H9 (cell line): ENCODE measurements at regions not wholly inside any gene's neighbourhood (a gene's known extent, or its start where the extent isn't known, plus 50 kb on each side); places are given as distances from the start of the nearest gene placed in this dataset.

Source experiments
- DNase-seq: peaks from one replicate; pipeline ENCODE4 v3.0.0-alpha.2; 2017
- H2AFZ ChIP-seq: one replicate; pipeline ENCODE4 v1.6.1; 2013; ENCODE audit warnings: mild to moderate bottlenecking, low read length, control low read depth, moderate library complexity
- H2AK5ac ChIP-seq: 2 replicates; pipeline ENCODE4 v1.6.1; 2013; ENCODE audit warnings: low read length, control low read depth, mixed read lengths; ENCODE audit not compliant: insufficient read length
- H2BK120ac ChIP-seq: one replicate; pipeline ENCODE4 v1.6.1; 2013; ENCODE audit warnings: low read depth, mild to moderate bottlenecking, low read length, control low read depth, inconsistent platforms; ENCODE audit not compliant: poor library complexity, severe bottlenecking
- H2BK12ac ChIP-seq: 2 replicates; pipeline ENCODE4 v1.6.1; 2013; ENCODE audit warnings: low read length, control low read depth, mixed read lengths, low read depth; ENCODE audit not compliant: insufficient read length
- H2BK15ac ChIP-seq: 2 replicates; pipeline ENCODE4 v1.6.1; 2013; ENCODE audit warnings: low read depth, low read length, control low read depth
- H2BK20ac ChIP-seq: one replicate; pipeline ENCODE4 v1.6.1; 2013; ENCODE audit warnings: low read depth, mild to moderate bottlenecking, low read length, control low read depth, inconsistent platforms; ENCODE audit not compliant: poor library complexity, severe bottlenecking
- H2BK5ac ChIP-seq: 2 replicates; pipeline ENCODE4 v1.6.1; 2013; ENCODE audit warnings: low read length, control low read depth, mixed read lengths; ENCODE audit not compliant: insufficient read length
- H3K14ac ChIP-seq: 2 replicates; pipeline ENCODE4 v1.6.1; 2013; ENCODE audit warnings: low read length, control low read depth; ENCODE audit not compliant: insufficient read depth
- H3K18ac ChIP-seq: 2 replicates; pipeline ENCODE4 v1.6.1; 2013; ENCODE audit warnings: low read depth, mild to moderate bottlenecking, mixed read lengths, low read length, control low read depth; ENCODE audit not compliant: insufficient read length
- H3K23ac ChIP-seq: 2 replicates; pipeline ENCODE4 v1.6.1; 2013; ENCODE audit warnings: low read length, control low read depth, mixed read lengths, low read depth; ENCODE audit not compliant: insufficient read length
- H3K23me2 ChIP-seq: 2 replicates; pipeline ENCODE4 v1.6.1; 2013; ENCODE audit warnings: low read depth, mild to moderate bottlenecking, mixed read lengths, low read length, control low read depth; ENCODE audit not compliant: insufficient read length, poor library complexity, severe bottlenecking
- H3K27ac ChIP-seq: 2 replicates; pipeline ENCODE4 v1.5.1; 2013; ENCODE audit warnings: low read length, control low read depth, mixed read lengths, low read depth; ENCODE audit not compliant: insufficient read length
- H3K27me3 ChIP-seq: 2 replicates; pipeline ENCODE4 v1.6.1; 2013; ENCODE audit warnings: low read length, control low read depth, inconsistent platforms; ENCODE audit not compliant: insufficient read depth
- H3K4ac ChIP-seq: 2 replicates; pipeline ENCODE4 v1.6.1; 2013; ENCODE audit warnings: low read depth, mild to moderate bottlenecking, control low read depth, inconsistent platforms, low read length, moderate library complexity
- H3K4me1 ChIP-seq: 2 replicates; pipeline ENCODE4 v1.6.1; 2013; ENCODE audit warnings: low read length, control low read depth, inconsistent platforms; ENCODE audit not compliant: insufficient read depth
- H3K4me2 ChIP-seq: 2 replicates; pipeline ENCODE4 v1.6.1; 2013; ENCODE audit warnings: low read length, control low read depth, mixed read lengths; ENCODE audit not compliant: insufficient read length, insufficient read depth
- H3K56ac ChIP-seq: 2 replicates; pipeline ENCODE4 v1.6.1; 2013; ENCODE audit warnings: low read depth, mild to moderate bottlenecking, mixed read lengths, low read length, control low read depth; ENCODE audit not compliant: insufficient read length
- H3K79me1 ChIP-seq: 2 replicates; pipeline ENCODE4 v1.6.1; 2013; ENCODE audit warnings: low read depth, mild to moderate bottlenecking, moderate library complexity, low read length, control low read depth, inconsistent platforms; ENCODE audit not compliant: insufficient read depth, poor library complexity, severe bottlenecking
- H3K79me2 ChIP-seq: 2 replicates; pipeline ENCODE4 v1.6.1; 2013; ENCODE audit warnings: low read length, control low read depth, inconsistent platforms; ENCODE audit not compliant: insufficient read depth
- H3K9ac ChIP-seq: 2 replicates; pipeline ENCODE4 v1.6.1; 2013; ENCODE audit warnings: low read length, control low read depth, mixed read lengths; ENCODE audit not compliant: insufficient read length; ENCODE audit errors: extremely low read depth
- H3K9me3 ChIP-seq: one replicate; pipeline ENCODE4 v1.6.1; 2013; ENCODE audit warnings: low read depth, low read length, inconsistent platforms; ENCODE audit not compliant: control insufficient read depth
- H3T11ph ChIP-seq: one replicate; pipeline ENCODE4 v1.6.1; 2013; ENCODE audit warnings: mild to moderate bottlenecking, low read length, control low read depth, inconsistent platforms
- H4K20me1 ChIP-seq: one replicate; pipeline ENCODE4 v1.6.1; 2013; ENCODE audit not compliant: control insufficient read depth, insufficient read length, insufficient read depth
- H4K5ac ChIP-seq: 2 replicates; pipeline ENCODE4 v1.6.1; 2013; ENCODE audit warnings: low read depth, mild to moderate bottlenecking, mixed read lengths, low read length, control low read depth; ENCODE audit not compliant: insufficient read length
- H4K8ac ChIP-seq: replicated peaks from 2 replicates; pipeline ENCODE4 v1.6.1; 2013; ENCODE audit warnings: low read length, control low read depth, mixed read lengths, low read depth; ENCODE audit not compliant: insufficient read length
- H4K91ac ChIP-seq: 2 replicates; pipeline ENCODE4 v1.6.1; 2013; ENCODE audit warnings: low read depth, mild to moderate bottlenecking, moderate library complexity, mixed read lengths, low read length, control low read depth; ENCODE audit not compliant: insufficient read length
- H3K27ac Mint-ChIP-seq, 3 experiments: 2 replicates in 2 of 3; 3 replicates in 1 of 3; pipeline ENCODE4 v1.8.0; 2020 to 2021; ENCODE audit warnings: mixed read lengths in 3 of 3, mild to moderate bottlenecking in 1 of 3, moderate library complexity in 1 of 3
- H3K27me3 Mint-ChIP-seq: 2 replicates; pipeline ENCODE4 v1.8.0; 2021; ENCODE audit warnings: low read depth, mild to moderate bottlenecking, moderate library complexity, mixed read lengths
- H3K36me3 Mint-ChIP-seq, 3 experiments: 2 replicates in 2 of 3; 3 replicates in 1 of 3; pipeline ENCODE4 v1.8.0; 2020 to 2021; ENCODE audit warnings: low read depth in 3 of 3, mixed read lengths in 3 of 3; ENCODE audit not compliant: insufficient read depth in 1 of 3
- H3K4me1 Mint-ChIP-seq, 2 experiments: 2 replicates each; pipeline ENCODE4 v1.8.0; 2020; ENCODE audit warnings: mixed read lengths in 2 of 2
- H3K4me3 Mint-ChIP-seq, 2 experiments: 2 replicates in 1 of 2; 3 replicates in 1 of 2; pipeline ENCODE4 v1.8.0; 2020 to 2021; ENCODE audit warnings: mild to moderate bottlenecking in 2 of 2, mixed read lengths in 2 of 2, moderate library complexity in 1 of 2
- H3K9me3 Mint-ChIP-seq, 2 experiments: 2 replicates in 1 of 2; 3 replicates in 1 of 2; pipeline ENCODE4 v1.8.0; 2020; ENCODE audit warnings: mild to moderate bottlenecking in 2 of 2, mixed read lengths in 2 of 2, moderate library complexity in 1 of 2
- WGBS: extraction: QIAGEN DNeasy Blood & Tissue Kit; methylation state at CpG from one replicate; pipeline ENCODE4 v1.1.7; 2013; ENCODE audit warnings: missing lambda C conversion rate, low lambda C conversion rate, mixed read lengths; ENCODE audit not compliant: insufficient read length; ENCODE audit errors: extremely low coverage; 5-methylcytosine and 5-hydroxymethylcytosine counted together
- TF ChIP-seq, protein P1 (sequence below): fragments of 200-600 bp; sonication (generic); conservative IDR thresholded peaks from 3 replicates; pipeline ENCODE4 v1.8.0; 2021; ENCODE audit warnings: antibody characterized with exemption, mild to moderate bottlenecking

- WGBS: no CpG with 5 or more reads among the region's 2 CpGs
- Histone ChIP-seq H2BK12ac (no peak overlapping the region), H2BK15ac (no peak overlapping the region), H3K4me1 (no peaks in the 10 kb centered on the region), H4K5ac (no peak overlapping the region), H2AFZ (no peak overlapping the region), H2BK5ac (no peak overlapping the region), H4K8ac (no peak overlapping the region), H3K79me2 (no peaks in the 10 kb centered on the region), H3K4me2 (no peak overlapping the region), H2BK20ac (no peak overlapping the region), H2AK5ac (no peak overlapping the region), H3K56ac (no peak overlapping the region), H3T11ph (no peak overlapping the region), H3K14ac (no peak overlapping the region), H3K18ac (no peak overlapping the region), H3K23ac (no peak overlapping the region), H3K27me3 (no peaks in the 10 kb centered on the region), H4K91ac (no peak overlapping the region), H4K20me1 (no peaks in the 10 kb centered on the region), H3K9ac (no peak overlapping the region), H3K4ac (no peak overlapping the region), H3K23me2 (no peaks in the 10 kb centered on the region), H3K9me3 (no peaks in the 10 kb centered on the region), H3K27ac (no peak overlapping the region), H2BK120ac (no peak overlapping the region), H3K79me1 (no peaks in the 10 kb centered on the region)
- H3K4me1 Mint-ChIP-seq: no peaks in the 10 kb centered on the region
- H3K4me3 Mint-ChIP-seq: no peak overlapping the region
- no peak for DNase-seq
- peaks cover 7% of the 10 kb centered on the region for H3K27me3 Mint-ChIP-seq
- TF ChIP-seq, protein P1, sequence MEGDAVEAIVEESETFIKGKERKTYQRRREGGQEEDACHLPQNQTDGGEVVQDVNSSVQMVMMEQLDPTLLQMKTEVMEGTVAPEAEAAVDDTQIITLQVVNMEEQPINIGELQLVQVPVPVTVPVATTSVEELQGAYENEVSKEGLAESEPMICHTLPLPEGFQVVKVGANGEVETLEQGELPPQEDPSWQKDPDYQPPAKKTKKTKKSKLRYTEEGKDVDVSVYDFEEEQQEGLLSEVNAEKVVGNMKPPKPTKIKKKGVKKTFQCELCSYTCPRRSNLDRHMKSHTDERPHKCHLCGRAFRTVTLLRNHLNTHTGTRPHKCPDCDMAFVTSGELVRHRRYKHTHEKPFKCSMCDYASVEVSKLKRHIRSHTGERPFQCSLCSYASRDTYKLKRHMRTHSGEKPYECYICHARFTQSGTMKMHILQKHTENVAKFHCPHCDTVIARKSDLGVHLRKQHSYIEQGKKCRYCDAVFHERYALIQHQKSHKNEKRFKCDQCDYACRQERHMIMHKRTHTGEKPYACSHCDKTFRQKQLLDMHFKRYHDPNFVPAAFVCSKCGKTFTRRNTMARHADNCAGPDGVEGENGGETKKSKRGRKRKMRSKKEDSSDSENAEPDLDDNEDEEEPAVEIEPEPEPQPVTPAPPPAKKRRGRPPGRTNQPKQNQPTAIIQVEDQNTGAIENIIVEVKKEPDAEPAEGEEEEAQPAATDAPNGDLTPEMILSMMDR: no peak
- no peaks in the 10 kb centered on the region; a peak in 1 of 5 replicates for H3K9me3 Mint-ChIP-seq
- no peak overlapping the region; a peak in 1 of 7 replicates for H3K27ac Mint-ChIP-seq
- H3K36me3 Mint-ChIP-seq: no peaks in the 10 kb centered on the region
Measured at GRCh38 chr16:49150341-49150740, 131.3 kb downstream of the CBLN1 start.
